NCI-H510A (cell line): ENCODE measurements at regions not wholly inside any gene's neighbourhood (a gene's known extent, or its start where the extent isn't known, plus 50 kb on each side); places are given as distances from the start of the nearest gene placed in this dataset.
"Not testable (repeated sequence)": the region's sequence is repeated elsewhere in the genome, so short reads cannot be mapped to it uniquely, and the experiment has no call there.

Source experiments
- DNase-seq: peaks from one replicate; lab custom pipeline; 2025; lab: John Stamatoyannopoulos, UW

- no peak for DNase-seq
Measured at GRCh38 chr13:81148822-81149221, 807.9 kb upstream of the SPRY2 start.

GRCh38 chr13:81146576-81146975, 805.6 kb upstream of the SPRY2 start:
- not testable (repeated sequence) for DNase-seq

- DNase-seq = no peak
Measured at GRCh38 chr13:81142306-81142999, 801.5 kb upstream of the SPRY2 start.

GRCh38 chr13:81140675-81141074, 799.7 kb upstream of the SPRY2 start:
- DNase-seq = no peak

GRCh38 chr13:81139987-81140386, 799.1 kb upstream of the SPRY2 start:
- no peak for DNase-seq

- DNase-seq = no peak
Measured at GRCh38 chr13:81138353-81138980, 797.5 kb upstream of the SPRY2 start.

- DNase-seq = no peak
Measured at GRCh38 chr13:81133066-81133465, 792.1 kb upstream of the SPRY2 start.

- no peak for DNase-seq
Measured at GRCh38 chr13:81117416-81117815, 776.5 kb upstream of the SPRY2 start.

GRCh38 chr13:81116461-81117282, 775.7 kb upstream of the SPRY2 start:
- DNase-seq = no peak

- no peak for DNase-seq
Measured at GRCh38 chr13:81109026-81109425, 768.1 kb upstream of the SPRY2 start.

- no peak for DNase-seq
Measured at GRCh38 chr13:81106348-81106747, 765.4 kb upstream of the SPRY2 start.

GRCh38 chr13:81104035-81104715, 763.2 kb upstream of the SPRY2 start:
- no peak for DNase-seq

GRCh38 chr13:81102066-81102465, 761.1 kb upstream of the SPRY2 start:
- DNase-seq = not testable (repeated sequence)

GRCh38 chr13:81089371-81090157, 748.6 kb upstream of the SPRY2 start:
- no peak for DNase-seq

GRCh38 chr13:81080911-81081454, 740.1 kb upstream of the SPRY2 start:
- no peak for DNase-seq

- DNase-seq = no peak
Measured at GRCh38 chr13:81078048-81078447, 737.1 kb upstream of the SPRY2 start.

GRCh38 chr13:81069822-81070221, 728.9 kb upstream of the SPRY2 start:
- DNase-seq = not testable (repeated sequence)

- DNase-seq = no peak
Measured at GRCh38 chr13:81058916-81059290, 718.0 kb upstream of the SPRY2 start.

- no peak for DNase-seq
Measured at GRCh38 chr13:81058211-81058915, 717.4 kb upstream of the SPRY2 start.

GRCh38 chr13:81051873-81052272, 710.9 kb upstream of the SPRY2 start:
- DNase-seq = no peak

- no peak for DNase-seq
Measured at GRCh38 chr13:81048026-81048461, 707.1 kb upstream of the SPRY2 start.
